Vagina (tissue), 2 donors: ENCODE measurements at regions not wholly inside any gene's neighbourhood (a gene's known extent, or its start where the extent isn't known, plus 50 kb on each side); places are given as distances from the start of the nearest gene placed in this dataset.

Experiments
- DNase-seq, 2 donors: peaks; one replicate each; pipeline ENCODE4 v3.0.0-alpha.2; 2017; ENCODE audit errors: extremely low spot score in 2 of 2
- H3K27ac ChIP-seq: fragments of 200-600 bp; sonication (generic); one replicate; pipeline ENCODE4 v1.5.1; 2019
- H3K27me3 ChIP-seq: fragments of 200-600 bp; sonication (generic); one replicate; pipeline ENCODE4 v1.5.1; 2019
- H3K36me3 ChIP-seq, 2 donors: fragments of 200-600 bp; sonication (generic); one replicate each; pipeline ENCODE4 v1.5.1; 2017 to 2019
- H3K4me1 ChIP-seq: fragments of 200-600 bp; sonication (generic); one replicate; pipeline ENCODE4 v1.5.1; 2019
- H3K4me3 ChIP-seq, 2 donors: fragments of 200-600 bp; sonication (generic); 1 replicate in 1 of 2; 2 replicates in 1 of 2; pipeline ENCODE4 v1.5.1; 2016 to 2019
- H3K9me3 ChIP-seq: fragments of 200-600 bp; sonication (generic); one replicate; pipeline ENCODE4 v1.5.1; 2019
- CTCF ChIP-seq, 3 experiments: fragments of 450-650 bp in 2 of 3; fragments of 200-600 bp in 1 of 3; sonication (generic) in 1 of 3; IDR thresholded peaks; one replicate each; pipeline ENCODE4 v1.5.1; 2017 to 2019; ENCODE audit warnings: antibody characterized with exemption in 3 of 3, mild to moderate bottlenecking in 2 of 3, moderate library complexity in 2 of 3
- POLR2A ChIP-seq, 2 donors: fragments of 450-650 bp; IDR thresholded peaks; one replicate each; pipeline ENCODE4 v1.6.1; 2017; ENCODE audit warnings: antibody characterized with exemption in 2 of 2, mild to moderate bottlenecking in 2 of 2, moderate library complexity in 2 of 2
- POLR2AphosphoS5 ChIP-seq, 2 donors: sonication (generic); formaldehyde crosslinking; IDR thresholded peaks; one replicate each; pipeline ENCODE4 v1.9.0; 2017; ENCODE audit warnings: antibody characterized with exemption in 2 of 2, mild to moderate bottlenecking in 2 of 2, low read depth in 1 of 2; ENCODE audit not compliant: insufficient read depth in 1 of 2
- intact Hi-C: fragments of 100-400 bp; cut with DNase I; formaldehyde crosslinking; loops from one replicate; pipeline ENCODE4 v1.15.1; 2023

- Histone ChIP-seq H3K9me3 (no peaks in the 10 kb centered on the region), H3K4me3 (no peak overlapping the region), H3K27me3 (no peaks in the 10 kb centered on the region), H3K27ac (no peak overlapping the region), H3K36me3 (no peaks in the 10 kb centered on the region), H3K4me1 (no peaks in the 10 kb centered on the region)
- DNase-seq = no peak
- TF ChIP-seq POLR2AphosphoS5 (IDR thresholded peaks at IDR 0.05; ENCODE audit: insufficient read depth in 1 of 2, low read depth in 1 of 2) (no peak), CTCF (IDR thresholded peaks at IDR 0.05) (no peak), POLR2A (IDR thresholded peaks at IDR 0.05) (no peak)
- intact Hi-C loops = no loop called here
Observed at GRCh38 chr4:34720571-34720970, 1523.7 kb downstream of the ARAP2 start.

- Histone ChIP-seq H3K4me1 (no peaks in the 10 kb centered on the region), H3K27me3 (no peaks in the 10 kb centered on the region), H3K9me3 (no peaks in the 10 kb centered on the region), H3K4me3 (no peak overlapping the region), H3K27ac (no peak overlapping the region), H3K36me3 (no peaks in the 10 kb centered on the region)
- no peak for DNase-seq
- intact Hi-C loops = no loop called here
- no peak for TF ChIP-seq POLR2A (IDR thresholded peaks at IDR 0.05)
- TF ChIP-seq CTCF (IDR thresholded peaks at IDR 0.05) = no peak
- TF ChIP-seq POLR2AphosphoS5 (IDR thresholded peaks at IDR 0.05; ENCODE audit: insufficient read depth in 1 of 2, low read depth in 1 of 2) = no peak
Observed at GRCh38 chr4:34721835-34722234, 1522.5 kb downstream of the ARAP2 start.

GRCh38 chr4:34723605-34724004, 1520.7 kb downstream of the ARAP2 start:
- Histone ChIP-seq H3K27me3 (no peaks in the 10 kb centered on the region), H3K27ac (no peak overlapping the region), H3K4me3 (no peak overlapping the region), H3K4me1 (no peaks in the 10 kb centered on the region), H3K36me3 (no peaks in the 10 kb centered on the region), H3K9me3 (no peaks in the 10 kb centered on the region)
- TF ChIP-seq POLR2AphosphoS5 (IDR thresholded peaks at IDR 0.05; ENCODE audit: insufficient read depth in 1 of 2, low read depth in 1 of 2) (no peak), POLR2A (IDR thresholded peaks at IDR 0.05) (no peak), CTCF (IDR thresholded peaks at IDR 0.05) (no peak)
- no peak for DNase-seq
- intact Hi-C loops = no loop called here

DNA sequence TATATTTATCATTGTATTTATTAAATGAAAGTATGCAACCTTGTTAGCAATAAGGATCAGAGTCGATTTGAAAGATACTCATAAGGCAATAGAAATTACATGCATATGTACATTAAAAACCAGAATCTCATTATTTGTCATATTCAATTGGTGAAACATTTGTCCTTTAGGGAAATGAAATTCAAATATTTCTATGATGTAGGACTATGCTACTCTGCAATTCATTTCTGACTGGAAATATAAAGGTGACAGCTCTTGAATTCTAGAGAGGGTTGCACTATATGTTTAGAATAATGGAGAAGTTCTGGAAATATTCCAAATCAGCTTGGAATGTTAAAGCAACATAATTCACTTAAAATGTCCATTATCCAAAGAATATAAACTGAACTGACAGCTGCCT, 1519.8 kb downstream of the ARAP2 start:
- Histone ChIP-seq H3K4me1 (no peaks in the 10 kb centered on the region), H3K9me3 (no peaks in the 10 kb centered on the region), H3K27ac (no peak overlapping the region), H3K4me3 (no peak overlapping the region), H3K36me3 (no peaks in the 10 kb centered on the region), H3K27me3 (no peaks in the 10 kb centered on the region)
- TF ChIP-seq CTCF (IDR thresholded peaks at IDR 0.05) = no peak
- no peak for TF ChIP-seq POLR2A (IDR thresholded peaks at IDR 0.05)
- no peak for TF ChIP-seq POLR2AphosphoS5 (IDR thresholded peaks at IDR 0.05; ENCODE audit: insufficient read depth in 1 of 2, low read depth in 1 of 2)
- intact Hi-C loops = no loop called here
- no peak for DNase-seq

DNA sequence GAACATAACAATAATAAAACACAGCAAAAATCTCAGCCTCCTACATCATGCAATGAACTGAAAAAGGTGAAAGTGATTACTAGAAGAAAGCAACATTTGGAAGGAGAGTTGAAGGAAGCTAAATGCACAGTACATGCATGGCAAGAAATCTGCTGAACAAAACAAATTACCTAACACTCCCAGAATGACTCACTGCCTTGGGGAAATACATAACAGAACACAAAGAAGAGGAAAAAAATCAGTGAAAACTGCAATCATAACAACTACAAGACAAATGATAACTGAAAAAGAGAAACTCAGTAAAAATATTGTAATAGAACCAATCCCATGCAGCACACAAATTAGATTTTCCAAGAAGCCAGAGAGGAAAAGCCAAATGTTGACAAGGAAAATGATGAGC, 1513.2 kb downstream of the ARAP2 start:
- no peaks in the 10 kb centered on the region for H3K27me3 ChIP-seq

More for the DNA sequence above, 1513.2 kb downstream of the ARAP2 start:
- H3K9me3 ChIP-seq = no peaks in the 10 kb centered on the region
- H3K4me3 ChIP-seq = no peak overlapping the region
- DNase-seq = no peak
- no peak for TF ChIP-seq CTCF (IDR thresholded peaks at IDR 0.05)
- no peak for TF ChIP-seq POLR2AphosphoS5 (IDR thresholded peaks at IDR 0.05; ENCODE audit: insufficient read depth in 1 of 2, low read depth in 1 of 2)
- no peak for TF ChIP-seq POLR2A (IDR thresholded peaks at IDR 0.05)
- H3K36me3 ChIP-seq = no peaks in the 10 kb centered on the region
- intact Hi-C loops = no loop called here
- no peak overlapping the region for H3K27ac ChIP-seq
- no peaks in the 10 kb centered on the region for H3K4me1 ChIP-seq
